ENCODE measurements at regions not wholly inside any gene's neighbourhood (a gene's known extent, or its start where the extent isn't known, plus 50 kb on each side); places are given as distances from the start of the nearest gene placed in this dataset.
A peak's percentile ranks its signal among the peaks of the same experiment; 100 is the strongest.
"Not testable (repeated sequence)": the region's sequence is repeated elsewhere in the genome, so short reads cannot be mapped to it uniquely, and the experiment has no call there.

GRCh38 chr2:231644426-231644825 is 51.8 kb downstream of the TEX44 start:
- Histone ChIP-seq H4K20me1 (ENCODE audit: insufficient read depth, low read length, poor library complexity, severe bottlenecking) (no peaks in the 10 kb centered on the region), H3K27me3 (ENCODE audit: insufficient read depth, low read length, poor library complexity, severe bottlenecking) (no peaks in the 10 kb centered on the region), H3K4me3 (ENCODE audit: low read length, poor library complexity, severe bottlenecking) (no peak overlapping the region), H3K36me3 (ENCODE audit: insufficient read depth, low read length) (no peaks in the 10 kb centered on the region), H3F3A (ENCODE audit: low read depth) (no peaks in the 10 kb centered on the region), H3K9me3 (ENCODE audit: insufficient read depth, low read depth, low read length) (no peaks in the 10 kb centered on the region), H3K79me2 (ENCODE audit: insufficient read depth, low read length) (peaks cover 3% of the 10 kb centered on the region; the same call in 1 of the 2 replicates), H3K4me1 (ENCODE audit: insufficient read depth, low read length, poor library complexity, severe bottlenecking) (peaks cover 31% of the 10 kb centered on the region), H2AFZ (ENCODE audit: low read length) (no peak overlapping the region), H3K9me2 (replicated peaks; ENCODE audit: low read depth, low read length) (no peaks in the 10 kb centered on the region), H3K4me2 (ENCODE audit: low read depth, low read length, poor library complexity, severe bottlenecking) (peak overlapping the region; percentile 78), H3K9ac (ENCODE audit: low read depth, low read length, poor library complexity, severe bottlenecking) (peak overlapping the region; percentile 3)
- TF ChIP-seq EZH2phosphoT487 (IDR thresholded peaks at IDR 0.05; ENCODE audit: borderline replicate concordance) (no peak), CTCF (conservative IDR thresholded peaks at IDR 0.05; ENCODE audit: low read length) (no peak)

GRCh38 chr2:231646476-231646875 is 53.8 kb downstream of the TEX44 start:
- Histone ChIP-seq H3K27me3 (ENCODE audit: insufficient read depth, low read length, poor library complexity, severe bottlenecking) (no peaks in the 10 kb centered on the region), H3K9me3 (ENCODE audit: insufficient read depth, low read depth, low read length) (no peaks in the 10 kb centered on the region), H2AFZ (ENCODE audit: low read length) (no peak overlapping the region), H3K9ac (ENCODE audit: low read depth, low read length, poor library complexity, severe bottlenecking) (no peak overlapping the region), H3K4me3 (ENCODE audit: low read length, poor library complexity, severe bottlenecking) (no peak overlapping the region), H3F3A (ENCODE audit: low read depth) (no peaks in the 10 kb centered on the region), H3K79me2 (ENCODE audit: insufficient read depth, low read length) (peaks cover 3% of the 10 kb centered on the region; the same call in 1 of the 2 replicates), H4K20me1 (ENCODE audit: insufficient read depth, low read length, poor library complexity, severe bottlenecking) (no peaks in the 10 kb centered on the region), H3K9me2 (replicated peaks; ENCODE audit: low read depth, low read length) (no peaks in the 10 kb centered on the region), H3K4me2 (ENCODE audit: low read depth, low read length, poor library complexity, severe bottlenecking) (no peak overlapping the region), H3K36me3 (ENCODE audit: insufficient read depth, low read length) (no peaks in the 10 kb centered on the region), H3K4me1 (ENCODE audit: insufficient read depth, low read length, poor library complexity, severe bottlenecking) (peaks cover 31% of the 10 kb centered on the region)
- TF ChIP-seq EZH2phosphoT487 (IDR thresholded peaks at IDR 0.05; ENCODE audit: borderline replicate concordance): no peak
- no peak for TF ChIP-seq CTCF (conservative IDR thresholded peaks at IDR 0.05; ENCODE audit: low read length)

- no peaks in the 10 kb centered on the region for H3K27me3 ChIP-seq (ENCODE audit: insufficient read depth, low read length, poor library complexity, severe bottlenecking)
- H3K4me3 ChIP-seq (ENCODE audit: low read length, poor library complexity, severe bottlenecking): no peak overlapping the region
- no peak overlapping the region for H3K4me2 ChIP-seq (ENCODE audit: low read depth, low read length, poor library complexity, severe bottlenecking)
- H3K79me2 ChIP-seq (ENCODE audit: insufficient read depth, low read length): no peaks in the 10 kb centered on the region
- no peak overlapping the region for H2AFZ ChIP-seq (ENCODE audit: low read length)
- no peaks in the 10 kb centered on the region for H3K9me2 ChIP-seq (replicated peaks; ENCODE audit: low read depth, low read length)
- peaks cover 13% of the 10 kb centered on the region for H3K4me1 ChIP-seq (ENCODE audit: insufficient read depth, low read length, poor library complexity, severe bottlenecking)
- H3K36me3 ChIP-seq (ENCODE audit: insufficient read depth, low read length): no peaks in the 10 kb centered on the region
- no peaks in the 10 kb centered on the region for H3F3A ChIP-seq (ENCODE audit: low read depth)
- no peak overlapping the region for H3K9ac ChIP-seq (ENCODE audit: low read depth, low read length, poor library complexity, severe bottlenecking)
- peak; percentile 75 for TF ChIP-seq CTCF (conservative IDR thresholded peaks at IDR 0.05; ENCODE audit: low read length)
- no peak for TF ChIP-seq EZH2phosphoT487 (IDR thresholded peaks at IDR 0.05; ENCODE audit: borderline replicate concordance)
- no peaks in the 10 kb centered on the region for H3K9me3 ChIP-seq (ENCODE audit: insufficient read depth, low read depth, low read length)
- H4K20me1 ChIP-seq (ENCODE audit: insufficient read depth, low read length, poor library complexity, severe bottlenecking): no peaks in the 10 kb centered on the region
Observed at GRCh38 chr2:231648579-231649174, 56.0 kb downstream of the TEX44 start.

GRCh38 chr2:231651561-231651960 is 56.8 kb upstream of the PTMA start:
- H3K9me2 ChIP-seq (replicated peaks; ENCODE audit: low read depth, low read length); H2AFZ ChIP-seq (ENCODE audit: low read length); H3K79me2 ChIP-seq (ENCODE audit: insufficient read depth, low read length); H3K9ac ChIP-seq (ENCODE audit: low read depth, low read length, poor library complexity, severe bottlenecking); H3K4me1 ChIP-seq (ENCODE audit: insufficient read depth, low read length, poor library complexity, severe bottlenecking); H3K36me3 ChIP-seq (ENCODE audit: insufficient read depth, low read length); H3K9me3 ChIP-seq (ENCODE audit: insufficient read depth, low read depth, low read length); H3F3A ChIP-seq (ENCODE audit: low read depth); H3K27me3 ChIP-seq (ENCODE audit: insufficient read depth, low read length, poor library complexity, severe bottlenecking); H3K4me3 ChIP-seq (ENCODE audit: low read length, poor library complexity, severe bottlenecking); H3K4me2 ChIP-seq (ENCODE audit: low read depth, low read length, poor library complexity, severe bottlenecking); H4K20me1 ChIP-seq (ENCODE audit: insufficient read depth, low read length, poor library complexity, severe bottlenecking): not testable (repeated sequence)
